AG09309 (cell line): ENCODE measurements at regions not wholly inside any gene's neighbourhood (a gene's known extent, or its start where the extent isn't known, plus 50 kb on each side); places are given as distances from the start of the nearest gene placed in this dataset.

Experiments
- DNase-seq: peaks from one replicate; pipeline ENCODE4 v3.0.0-alpha.2; 2010; ENCODE audit warnings: low read depth
- H3K4me3 ChIP-seq: 2 replicates; pipeline ENCODE4 v1.5.1; 2011; ENCODE audit warnings: mild to moderate bottlenecking, low read depth, low read length, moderate library complexity; ENCODE audit not compliant: control insufficient read depth
- TF ChIP-seq, protein P1 (sequence below): IDR thresholded peaks from 2 replicates; pipeline ENCODE4 v1.5.1; 2011; ENCODE audit warnings: mild to moderate bottlenecking, low read depth, low read length, inconsistent platforms; ENCODE audit not compliant: insufficient read depth, control insufficient read depth; ENCODE audit errors: missing control alignments

DNA sequence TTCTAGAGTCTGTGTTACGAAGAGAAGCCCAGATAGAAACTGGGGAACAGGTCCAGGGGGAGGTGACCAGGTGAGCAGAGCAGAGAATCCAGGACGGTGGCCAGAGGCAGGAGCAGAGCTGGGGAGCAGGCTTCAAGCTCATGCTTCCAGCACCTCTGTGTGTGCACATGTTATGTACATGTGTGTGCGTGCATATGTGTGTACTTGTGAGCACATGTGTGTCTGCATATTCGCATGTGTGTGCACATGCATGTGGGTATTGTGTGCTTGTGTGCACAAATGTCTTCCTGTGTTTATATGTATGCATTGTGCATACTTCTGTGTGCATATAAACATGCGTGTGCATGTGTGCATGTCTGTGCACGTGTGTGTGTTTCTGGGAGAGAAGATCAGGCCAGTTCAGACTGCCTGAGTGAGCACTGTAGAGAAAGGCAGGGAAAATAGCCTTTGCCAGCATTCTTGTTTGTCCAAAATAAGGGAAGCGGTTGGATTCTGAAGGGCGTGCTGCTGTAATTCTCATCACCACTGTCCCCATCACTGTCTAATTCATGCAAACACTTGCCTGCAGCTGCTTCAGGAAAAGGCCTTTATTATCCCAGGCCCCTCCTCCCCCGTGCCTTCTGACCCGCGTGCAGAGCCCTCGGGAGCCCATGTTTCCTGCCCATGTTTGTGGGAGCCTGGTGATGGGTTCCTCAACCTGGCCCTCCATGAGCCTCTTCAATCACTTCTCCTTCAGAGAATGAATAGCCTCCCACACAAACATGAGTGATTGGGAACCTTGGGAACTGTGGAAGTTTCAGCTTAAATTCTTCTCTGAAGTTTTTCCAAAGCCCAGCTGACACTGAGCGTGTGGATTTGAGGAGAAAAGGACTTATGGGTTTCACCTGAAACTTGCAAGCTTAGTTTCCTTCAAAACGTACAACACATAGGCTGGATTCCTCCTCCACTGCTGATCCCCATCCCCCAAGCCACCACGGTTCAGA is 161.7 kb upstream of the AFDN start:
- no peak overlapping the region for H3K4me3 ChIP-seq
- TF ChIP-seq, protein P1, sequence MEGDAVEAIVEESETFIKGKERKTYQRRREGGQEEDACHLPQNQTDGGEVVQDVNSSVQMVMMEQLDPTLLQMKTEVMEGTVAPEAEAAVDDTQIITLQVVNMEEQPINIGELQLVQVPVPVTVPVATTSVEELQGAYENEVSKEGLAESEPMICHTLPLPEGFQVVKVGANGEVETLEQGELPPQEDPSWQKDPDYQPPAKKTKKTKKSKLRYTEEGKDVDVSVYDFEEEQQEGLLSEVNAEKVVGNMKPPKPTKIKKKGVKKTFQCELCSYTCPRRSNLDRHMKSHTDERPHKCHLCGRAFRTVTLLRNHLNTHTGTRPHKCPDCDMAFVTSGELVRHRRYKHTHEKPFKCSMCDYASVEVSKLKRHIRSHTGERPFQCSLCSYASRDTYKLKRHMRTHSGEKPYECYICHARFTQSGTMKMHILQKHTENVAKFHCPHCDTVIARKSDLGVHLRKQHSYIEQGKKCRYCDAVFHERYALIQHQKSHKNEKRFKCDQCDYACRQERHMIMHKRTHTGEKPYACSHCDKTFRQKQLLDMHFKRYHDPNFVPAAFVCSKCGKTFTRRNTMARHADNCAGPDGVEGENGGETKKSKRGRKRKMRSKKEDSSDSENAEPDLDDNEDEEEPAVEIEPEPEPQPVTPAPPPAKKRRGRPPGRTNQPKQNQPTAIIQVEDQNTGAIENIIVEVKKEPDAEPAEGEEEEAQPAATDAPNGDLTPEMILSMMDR, result no peak
- DNase-seq, result no peak

DNA sequence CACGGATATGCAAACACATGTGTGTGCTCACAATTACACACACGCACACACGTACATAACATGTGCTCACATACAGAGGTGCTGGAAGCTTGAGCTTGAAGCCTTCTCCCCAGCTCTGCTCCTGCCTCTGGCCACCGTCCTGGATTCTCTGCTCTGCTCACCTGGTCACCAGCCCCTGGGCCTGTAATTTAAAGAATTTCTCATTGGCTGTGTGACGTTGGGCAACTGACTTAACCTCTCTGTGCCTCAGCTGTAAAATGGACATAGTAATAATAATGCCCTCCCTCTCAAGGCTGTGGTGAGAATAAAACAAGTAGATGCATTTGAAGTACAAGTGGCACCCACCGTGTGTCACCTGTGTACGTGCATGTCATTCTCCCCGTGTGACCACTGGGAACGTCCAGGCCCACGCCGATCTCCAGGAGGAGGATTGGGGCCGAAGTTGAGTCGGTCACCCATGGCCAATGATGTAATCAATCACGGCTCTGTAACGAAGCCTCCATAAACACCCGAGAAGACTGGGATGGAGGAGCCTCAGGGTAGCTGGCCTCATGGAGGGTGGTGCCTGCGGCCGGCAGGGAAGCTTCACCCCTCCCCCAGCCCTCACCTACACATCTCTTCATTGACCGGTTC is 160.9 kb upstream of the AFDN start:
- TF ChIP-seq, protein P1, result no peak
- no peak overlapping the region for H3K4me3 ChIP-seq
- DNase-seq, result no peak

DNA sequence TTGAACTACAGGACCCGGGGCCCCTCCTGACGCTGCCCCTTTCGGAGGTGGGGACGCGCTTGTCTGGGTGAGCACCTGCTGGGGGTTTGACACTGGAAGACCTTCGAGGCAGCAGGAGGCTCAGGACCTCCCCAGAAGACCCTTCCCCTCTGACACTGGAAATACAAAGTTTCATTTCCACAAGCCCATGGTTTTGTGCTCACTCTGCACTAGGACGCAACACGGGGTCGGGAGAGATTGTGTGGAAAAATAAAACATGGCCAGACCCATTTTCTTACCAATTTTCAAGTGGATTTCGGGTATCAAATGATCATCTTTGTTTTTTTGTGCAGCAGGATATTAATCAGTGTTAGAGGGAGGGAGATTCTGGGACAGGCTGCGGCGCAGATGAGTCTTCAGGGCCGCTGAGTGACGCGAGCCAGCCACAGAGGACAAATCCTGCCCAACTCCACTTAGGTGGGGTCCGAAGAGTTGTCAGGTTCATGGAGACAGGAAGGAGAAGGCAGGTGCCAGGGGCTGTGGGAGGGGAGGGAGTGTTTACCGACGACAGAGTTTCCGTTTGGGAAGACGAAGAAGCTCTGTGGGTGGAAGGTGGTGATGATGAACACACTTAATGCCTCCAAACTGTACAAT is 160.0 kb upstream of the AFDN start:
- no peak for DNase-seq
- no peak overlapping the region for H3K4me3 ChIP-seq
- TF ChIP-seq, protein P1, result no peak

DNA sequence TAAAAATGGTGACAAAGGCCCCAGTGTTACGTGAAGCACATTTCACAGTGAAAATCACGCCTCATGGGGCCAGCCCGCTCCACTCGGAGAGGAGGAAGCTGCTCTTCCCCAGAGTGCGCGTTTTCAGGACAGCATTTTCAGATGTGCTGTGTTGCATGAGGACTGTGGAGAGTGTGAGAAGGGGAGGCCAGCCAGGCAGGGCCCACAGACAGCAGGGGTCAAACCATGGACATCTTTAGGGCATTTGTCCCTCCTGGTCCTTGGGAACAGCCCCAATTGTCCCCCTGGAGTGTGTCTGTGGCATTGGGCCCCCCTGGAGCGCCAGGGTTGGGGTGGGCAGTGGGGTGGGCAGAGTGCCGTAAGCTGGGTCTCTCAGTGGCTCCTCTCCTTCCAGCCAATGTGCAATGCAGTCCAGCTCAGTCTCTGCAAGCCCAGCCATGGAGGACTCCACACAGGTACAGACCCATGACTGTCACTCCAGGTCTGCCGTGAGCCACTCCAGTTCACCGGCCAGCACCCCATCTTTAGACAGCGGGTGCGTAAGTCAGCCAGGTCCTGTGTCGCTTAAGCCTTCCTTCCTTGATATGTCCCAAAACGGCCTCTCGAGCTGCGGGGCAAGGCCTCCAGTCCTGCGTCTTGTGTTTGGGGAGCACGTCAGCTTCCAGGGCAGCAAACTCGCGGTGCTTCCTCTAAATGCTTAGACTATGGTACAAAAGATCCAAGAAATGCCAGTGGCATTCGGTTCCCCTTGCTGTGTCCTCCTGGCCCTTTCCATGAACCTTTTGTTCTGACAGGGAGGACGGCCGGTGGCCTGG is 159.3 kb upstream of the AFDN start:
- no peak overlapping the region for H3K4me3 ChIP-seq
- no peak for DNase-seq
- TF ChIP-seq, protein P1, result no peak

DNA sequence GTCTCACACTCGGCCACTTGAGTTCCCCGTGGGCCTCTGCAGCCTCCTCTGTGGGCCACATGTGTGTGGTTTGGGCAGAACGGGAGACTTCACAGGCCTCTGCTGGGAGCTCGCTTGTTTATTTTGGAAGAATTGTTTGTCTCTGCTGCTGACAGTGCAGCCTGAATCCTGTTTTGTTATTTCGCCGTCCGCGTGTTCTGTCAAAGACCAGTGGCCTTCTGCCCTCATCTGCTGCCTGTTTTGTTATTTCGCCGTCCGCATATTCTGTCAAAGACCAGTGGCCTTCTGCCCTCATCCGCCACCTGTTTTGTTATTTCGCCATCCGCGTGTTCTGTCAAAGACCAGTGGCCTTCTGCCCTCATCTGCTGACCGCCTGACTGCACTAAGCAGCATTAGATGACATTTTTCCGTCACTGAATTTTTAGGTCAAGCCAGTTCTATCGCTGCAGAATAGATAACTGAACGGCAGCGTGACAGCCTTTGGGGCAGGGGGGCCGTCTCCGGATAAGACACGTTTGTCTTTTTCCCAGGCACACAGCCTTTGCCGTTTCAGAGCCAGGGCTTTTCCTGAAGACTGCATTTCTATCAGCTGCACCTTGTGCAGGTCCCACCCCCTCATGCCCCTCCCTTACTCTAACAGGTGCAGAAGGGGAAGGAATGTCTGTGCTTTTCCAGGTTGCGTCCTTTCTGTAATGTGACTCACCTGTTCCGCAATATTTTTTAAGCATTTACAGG is 158.5 kb upstream of the AFDN start:
- DNase-seq, result no peak
- TF ChIP-seq, protein P1, result no peak
- H3K4me3 ChIP-seq, result no peak overlapping the region
